NCI-H187 (cell line): ENCODE measurements at regions not wholly inside any gene's neighbourhood (a gene's known extent, or its start where the extent isn't known, plus 50 kb on each side); places are given as distances from the start of the nearest gene placed in this dataset.
"Not testable (repeated sequence)": the region's sequence is repeated elsewhere in the genome, so short reads cannot be mapped to it uniquely, and the experiment has no call there.

ENCODE experiments used
- DNase-seq, 2 experiments: peaks; one replicate each; lab custom pipeline; 2025; lab: John Stamatoyannopoulos, UW

DNA sequence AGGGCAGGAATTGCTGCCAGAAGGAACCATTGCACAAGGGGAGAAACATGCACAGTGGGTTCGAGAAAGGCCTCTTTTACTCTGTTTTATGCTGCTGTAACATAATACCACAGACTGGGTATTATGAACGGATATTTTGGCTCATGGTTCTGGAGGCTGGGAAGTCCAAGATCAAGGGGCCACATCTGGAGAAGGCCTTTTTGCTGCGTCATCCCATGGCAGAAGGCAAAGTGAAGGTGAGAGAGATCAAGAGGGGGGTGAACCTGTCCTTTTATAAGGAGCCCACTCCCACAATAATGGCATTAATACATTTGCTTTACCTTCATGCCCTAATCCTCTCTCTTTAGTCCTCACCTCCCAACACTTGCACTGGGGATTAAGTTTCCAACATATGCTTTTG, 136.9 kb upstream of the ALDH1B1 start:
- no peak for DNase-seq

DNA sequence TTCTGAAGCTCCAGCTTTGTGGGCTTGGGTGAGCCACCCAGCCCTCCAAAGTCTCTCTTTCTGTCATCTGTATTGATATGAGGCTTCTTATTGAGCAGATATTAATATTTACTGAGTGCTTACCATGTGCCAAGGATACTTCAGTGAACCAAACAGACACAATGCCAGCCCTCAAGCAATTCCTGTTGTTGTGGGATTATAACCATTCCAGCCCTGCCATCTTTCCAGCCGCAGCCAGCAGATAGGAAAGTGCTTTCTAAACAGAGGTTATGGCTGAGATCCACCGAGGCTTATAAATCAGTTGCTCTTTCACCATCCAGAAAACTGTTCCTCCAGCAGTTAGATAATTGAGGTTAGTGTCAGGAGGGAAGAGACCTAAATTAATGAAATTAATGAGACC, 137.7 kb upstream of the ALDH1B1 start:
- DNase-seq = no peak

DNA sequence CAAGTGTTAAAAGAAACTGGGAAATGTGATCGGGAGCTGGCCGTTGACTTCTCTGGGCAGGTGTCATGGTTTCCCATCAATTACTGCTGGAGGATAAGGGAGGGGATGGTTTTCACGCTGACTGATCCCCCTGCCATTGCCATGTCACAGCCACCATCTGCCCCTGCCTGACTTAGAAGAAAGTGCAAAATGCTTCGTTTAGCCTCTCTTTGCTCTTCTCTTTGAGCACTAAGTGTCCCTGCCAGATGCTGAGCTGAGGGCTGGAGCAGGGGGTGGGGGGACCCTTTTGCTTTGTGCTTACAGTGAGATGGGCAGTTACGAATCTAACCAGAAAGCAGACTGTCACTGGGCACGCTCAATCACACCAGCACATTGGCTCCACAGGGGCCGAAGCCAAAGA, 138.4 kb upstream of the ALDH1B1 start:
- no peak for DNase-seq

DNA sequence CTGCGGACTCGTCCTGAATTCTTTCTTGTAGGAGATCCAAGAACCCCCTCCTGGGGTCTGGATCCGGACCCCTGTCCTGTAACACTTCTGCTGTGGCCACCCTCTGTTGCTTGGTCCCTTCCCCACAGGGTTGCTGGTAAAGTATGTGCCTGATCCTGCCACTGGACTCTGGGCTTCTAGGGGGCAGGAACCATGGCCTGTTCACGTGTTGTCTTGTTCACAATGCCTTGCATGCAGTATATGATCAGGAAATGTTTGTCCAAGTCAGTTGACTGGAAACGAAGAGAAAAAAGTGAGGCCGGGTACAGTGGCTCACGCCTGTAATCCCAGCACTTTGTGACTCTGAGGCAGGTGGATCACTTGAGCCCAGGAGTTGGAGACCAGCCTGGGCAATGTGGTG, 139.3 kb upstream of the ALDH1B1 start:
- no peak for DNase-seq

DNA sequence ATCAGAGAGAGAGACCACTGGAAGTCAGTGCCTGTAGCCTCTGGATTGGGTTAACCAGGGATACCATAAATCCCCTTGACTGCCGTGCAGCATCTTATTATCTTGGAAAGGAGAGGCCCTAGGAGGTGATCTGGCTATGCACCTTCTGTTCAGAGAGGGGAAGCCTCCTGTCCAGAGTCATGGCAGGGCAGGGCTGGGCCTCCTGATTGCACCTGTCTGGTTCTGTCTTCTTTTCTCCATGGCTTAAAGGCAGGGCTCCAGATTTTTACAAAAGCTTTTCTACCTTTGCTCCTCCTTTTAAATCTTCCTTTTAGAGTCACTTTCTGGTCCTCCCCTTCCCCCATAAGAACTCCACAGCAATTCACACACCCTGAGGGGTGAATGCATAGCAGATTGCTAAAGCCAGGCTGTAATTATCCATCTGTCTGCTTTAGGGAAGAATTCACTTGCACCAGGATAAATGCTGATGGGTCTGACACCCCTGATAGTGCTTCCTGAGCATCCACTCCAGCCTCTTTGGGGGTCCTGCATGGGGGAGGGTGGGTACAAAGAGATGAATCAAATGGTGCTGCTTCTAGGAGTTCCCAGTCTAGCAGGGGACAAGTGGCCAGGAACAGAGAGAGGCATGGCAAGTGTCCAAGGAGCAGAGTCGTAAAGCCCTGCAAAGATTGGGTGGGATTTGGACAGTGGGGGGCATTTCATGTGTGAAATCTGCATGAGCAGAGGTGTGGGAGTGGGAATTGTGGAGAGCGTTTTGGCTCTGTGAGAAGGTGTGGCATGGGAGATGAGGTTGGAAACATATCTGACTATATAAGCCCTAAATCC, 141.3 kb upstream of the ALDH1B1 start:
- no peak for DNase-seq

DNA sequence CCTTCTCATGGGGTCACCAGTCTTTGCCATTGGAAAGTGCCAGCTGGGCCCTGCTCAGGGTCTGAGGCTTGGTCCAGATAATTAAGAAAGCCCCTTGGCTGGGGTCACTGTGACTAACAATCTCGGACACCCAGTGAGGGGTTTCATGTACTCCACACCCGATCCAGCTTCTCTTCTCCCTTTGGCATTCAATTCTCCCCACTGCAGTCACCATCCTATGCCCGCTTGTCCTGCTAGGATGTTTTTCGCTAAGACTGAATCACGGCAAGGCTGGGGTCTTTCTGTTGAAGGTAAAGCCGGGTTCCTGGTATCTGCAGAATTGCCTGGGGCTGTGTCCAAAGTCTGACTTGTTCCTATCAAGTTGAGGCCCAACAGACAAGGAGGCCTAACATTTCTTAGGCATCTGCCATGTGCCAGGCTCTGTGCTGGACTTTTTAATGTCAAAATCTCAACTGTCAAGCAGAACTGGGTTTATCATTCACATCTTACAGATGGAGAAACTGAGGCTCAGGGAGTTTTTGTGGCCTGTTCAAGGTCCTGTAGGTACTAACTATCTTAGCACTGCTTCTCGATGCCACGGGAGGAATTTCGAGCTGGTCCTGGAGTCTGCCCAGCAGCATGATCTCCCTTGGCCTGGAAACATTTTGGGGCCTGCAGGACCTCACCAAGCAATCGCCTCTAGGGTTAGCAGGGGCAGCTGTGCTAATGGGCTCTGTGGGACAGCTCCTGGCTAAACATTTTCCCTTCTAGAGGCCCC, 142.0 kb upstream of the ALDH1B1 start:
- no peak for DNase-seq

DNA sequence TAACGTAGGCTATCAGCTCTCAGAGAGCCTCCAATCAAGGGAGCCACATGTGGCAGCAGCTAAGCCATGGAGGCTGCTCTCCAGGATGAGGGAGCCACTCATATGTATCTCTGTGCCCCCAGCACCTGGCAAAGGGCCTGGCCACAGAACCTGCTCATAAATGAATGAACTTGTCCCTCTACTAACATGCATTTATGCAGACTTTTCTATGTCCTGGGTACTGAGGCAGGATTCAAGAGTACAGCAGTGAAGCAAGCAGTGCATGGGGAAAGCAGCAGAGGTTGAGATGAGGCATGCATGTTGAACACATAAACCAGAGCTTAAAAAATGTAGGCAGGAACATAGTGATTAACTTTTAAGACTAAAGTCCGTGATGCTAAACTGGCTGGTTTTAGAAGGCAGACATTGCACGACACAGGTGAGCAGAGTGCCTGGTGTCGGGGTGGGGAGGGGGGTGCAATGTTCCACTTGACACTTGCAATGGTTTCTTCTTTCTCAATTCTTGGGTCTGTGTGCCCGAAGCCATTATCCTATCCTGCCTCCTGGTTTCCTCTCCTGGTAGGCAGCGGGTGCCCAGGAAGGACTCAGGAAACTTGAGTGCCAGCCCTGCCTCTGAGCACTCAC, 142.8 kb upstream of the ALDH1B1 start:
- no peak for DNase-seq

DNA sequence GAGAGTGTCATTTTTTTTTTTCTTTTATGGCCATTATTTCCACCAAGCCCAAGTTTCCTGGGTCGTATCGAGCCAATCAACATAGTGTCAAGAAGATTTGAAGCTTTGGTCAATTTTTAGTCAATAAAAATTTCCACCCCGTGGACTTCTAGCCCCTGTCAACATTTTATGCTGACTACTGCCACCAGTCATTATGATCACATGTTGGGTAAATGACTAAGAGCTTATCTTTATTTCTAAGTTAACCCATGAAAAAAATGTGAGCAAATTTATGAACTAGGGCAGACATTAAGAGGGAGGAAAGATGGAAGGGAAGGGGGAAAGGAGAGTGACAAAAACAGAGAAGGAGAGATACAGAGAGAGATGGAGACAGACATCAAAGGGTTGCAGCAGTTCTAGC, 143.5 kb upstream of the ALDH1B1 start:
- no peak for DNase-seq

DNA sequence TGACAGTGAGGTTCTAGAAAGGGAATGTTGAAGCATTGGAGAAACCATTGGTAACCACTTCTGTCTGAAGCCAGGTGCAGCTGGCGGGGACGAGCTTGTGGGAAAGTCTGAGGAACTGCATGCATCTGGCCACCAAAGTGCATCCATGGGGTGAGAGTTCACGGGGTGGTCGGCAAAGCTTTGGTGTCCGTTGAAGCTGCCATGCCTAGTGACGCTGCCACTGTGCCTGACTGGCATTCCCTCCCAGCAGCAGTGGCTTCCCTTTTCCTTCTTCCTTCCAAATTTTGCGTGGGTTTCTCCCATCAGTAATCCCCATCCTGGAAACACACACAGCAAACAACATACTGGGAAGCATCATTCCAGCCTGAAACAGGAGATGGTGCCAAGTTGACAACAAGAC, 145.7 kb upstream of the ALDH1B1 start:
- DNase-seq = no peak

DNA sequence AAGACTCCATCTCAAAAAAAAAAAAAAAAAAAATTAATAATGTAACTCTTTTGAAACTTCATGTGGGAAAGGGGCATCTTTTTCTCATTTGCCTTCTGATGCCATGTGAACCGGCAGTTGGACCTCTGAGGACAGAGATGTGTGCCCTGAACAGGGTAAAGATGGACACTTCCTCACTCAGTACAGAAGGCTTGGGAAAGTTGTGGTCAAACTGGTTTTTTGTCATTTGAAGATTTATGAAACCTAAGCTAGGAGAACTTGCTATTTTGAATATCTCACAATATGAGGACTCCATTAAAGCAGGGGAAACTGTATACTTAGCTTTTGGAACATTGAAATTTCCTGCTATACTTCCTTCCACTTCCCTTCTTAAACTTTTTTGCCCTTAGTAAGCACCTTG, 147.5 kb upstream of the ALDH1B1 start:
- no peak for DNase-seq

DNA sequence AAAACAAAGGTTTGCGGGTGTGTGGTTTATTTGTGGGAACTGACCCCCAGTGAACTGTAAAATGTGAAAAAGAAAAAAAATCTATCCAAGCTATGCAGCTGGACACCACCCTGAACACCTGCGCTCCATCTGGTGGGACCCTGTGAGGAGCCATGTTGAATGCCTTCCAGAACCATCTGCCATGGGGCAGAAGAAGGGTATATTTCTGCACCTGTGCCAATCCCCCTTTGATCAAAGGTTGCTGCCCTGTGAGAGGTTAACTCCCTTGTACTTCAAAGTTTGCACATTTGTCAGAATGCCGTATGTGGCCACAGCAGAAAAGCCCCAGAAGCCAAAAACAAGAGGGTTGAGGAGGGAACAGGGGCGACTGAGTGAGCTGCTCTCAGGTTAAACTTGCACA, 148.5 kb upstream of the ALDH1B1 start:
- no peak for DNase-seq

DNA sequence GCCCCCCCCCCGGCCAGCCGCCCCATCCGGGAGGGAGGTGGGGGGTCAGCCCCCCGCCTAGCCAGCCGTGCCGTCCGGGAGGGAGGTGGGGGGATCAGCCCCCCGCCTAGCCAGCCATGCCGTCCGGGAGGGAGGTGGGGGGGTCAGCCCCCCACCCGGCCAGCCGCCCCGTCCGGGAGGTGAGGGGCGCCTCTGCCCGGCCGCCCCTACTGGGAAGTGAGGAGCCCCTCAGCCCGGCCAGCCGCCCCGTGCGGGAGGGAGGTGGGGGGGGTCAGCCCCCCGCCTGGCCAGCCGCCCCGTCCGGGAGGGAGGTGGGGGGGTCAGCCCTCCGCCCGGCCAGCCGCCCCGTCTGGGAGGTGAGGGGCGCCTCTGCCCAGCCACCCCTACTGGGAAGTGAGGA, 150.4 kb upstream of the ALDH1B1 start:
- not testable (repeated sequence) for DNase-seq

DNA sequence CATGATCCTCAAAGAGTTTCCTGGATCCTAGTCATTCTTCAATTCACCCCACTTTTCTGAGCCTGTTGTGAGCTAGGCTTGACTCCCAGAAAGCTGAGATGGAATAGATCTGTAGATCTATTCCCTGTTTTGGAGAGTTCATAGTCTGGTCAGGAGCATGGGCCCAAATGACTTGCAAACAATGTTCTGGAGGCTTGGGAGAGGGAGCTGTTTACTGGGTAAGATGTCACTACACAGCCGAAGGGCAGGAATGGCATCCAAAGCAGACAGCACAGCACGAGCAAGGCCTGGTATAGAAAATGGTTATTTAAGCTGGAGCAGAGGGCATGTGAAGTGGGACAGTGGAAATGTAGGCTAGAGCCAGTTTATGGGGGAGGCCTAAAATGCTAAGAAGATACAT, 152.5 kb upstream of the ALDH1B1 start:
- DNase-seq = no peak

DNA sequence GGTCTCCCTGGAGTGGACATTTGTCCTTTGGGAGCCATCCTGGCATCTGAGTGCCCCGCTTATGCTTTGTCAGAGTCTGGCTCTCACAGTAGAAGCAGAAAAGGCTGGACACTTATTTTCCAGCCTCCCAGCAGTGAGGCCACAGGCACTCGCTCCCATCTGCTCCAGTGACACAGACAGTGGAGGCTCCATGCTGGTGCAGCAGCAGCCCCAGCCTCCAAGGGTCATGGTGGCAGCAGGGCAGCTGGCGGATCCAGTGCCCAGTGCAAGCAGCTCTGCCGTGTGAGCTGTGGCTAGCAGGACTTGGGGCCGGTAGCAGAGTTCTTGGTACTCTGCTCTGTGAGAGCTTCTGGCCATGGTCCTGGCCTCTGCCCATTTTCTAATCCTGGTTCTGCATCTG, 157.3 kb upstream of the ALDH1B1 start:
- DNase-seq = no peak

DNA sequence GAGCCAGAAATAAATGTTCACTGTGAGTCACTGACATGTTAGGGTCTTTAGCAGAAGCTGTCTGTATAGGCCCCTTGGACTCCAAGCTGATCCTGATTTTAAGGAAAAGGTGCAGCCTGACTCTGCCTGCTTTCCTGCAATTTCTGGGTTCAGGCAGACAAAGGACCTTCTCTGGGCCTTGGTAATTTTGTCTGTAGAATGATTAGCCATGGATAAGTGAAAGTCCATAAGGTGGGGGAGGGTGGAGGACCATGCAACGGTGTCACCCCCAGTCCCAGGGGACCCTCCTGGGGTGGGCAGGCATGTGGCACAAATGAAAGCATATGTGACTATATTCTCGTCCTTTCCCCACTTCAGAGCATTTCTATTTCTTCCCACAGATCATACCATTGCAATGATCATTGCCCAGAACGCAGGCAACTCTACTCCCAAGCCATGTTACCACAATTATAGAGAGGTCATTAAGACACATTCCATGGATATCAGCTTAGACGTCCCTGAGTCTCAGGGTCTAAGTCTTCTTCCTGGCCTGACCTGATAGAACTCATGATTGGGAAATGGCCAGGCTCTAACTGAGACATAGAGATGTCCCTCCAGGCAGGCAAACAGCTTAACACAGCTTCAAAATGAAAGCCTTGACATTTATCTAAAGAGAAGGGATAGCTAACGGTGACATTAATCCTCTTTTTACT, 157.9 kb upstream of the ALDH1B1 start:
- DNase-seq = no peak

DNA sequence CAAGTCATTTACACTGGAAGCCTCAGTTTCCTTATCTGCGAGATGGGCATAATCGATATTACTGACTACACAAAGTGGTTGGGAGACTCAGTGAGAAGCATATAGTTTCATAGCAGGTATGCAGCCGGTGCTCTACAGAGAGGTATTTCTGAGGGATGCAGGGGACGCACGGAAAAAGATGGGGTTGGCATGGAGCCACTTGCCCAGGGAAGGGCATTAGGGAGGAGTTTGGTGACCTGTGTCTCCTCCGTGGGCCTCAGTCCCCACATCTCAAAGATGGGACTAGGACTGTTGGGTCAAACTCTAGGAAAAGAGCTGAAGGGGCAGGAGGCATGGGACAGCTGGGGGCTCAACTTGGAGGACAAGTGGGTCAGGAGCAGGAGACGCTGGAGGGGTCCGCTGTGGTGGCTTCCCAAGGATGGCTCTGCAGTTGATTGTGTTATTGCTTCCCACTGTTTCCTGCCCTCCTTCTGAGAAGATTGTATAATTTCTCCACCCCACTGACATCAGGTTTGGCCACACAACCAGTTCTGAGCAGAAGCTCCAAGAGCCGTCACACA, 158.6 kb upstream of the ALDH1B1 start:
- DNase-seq = no peak

DNA sequence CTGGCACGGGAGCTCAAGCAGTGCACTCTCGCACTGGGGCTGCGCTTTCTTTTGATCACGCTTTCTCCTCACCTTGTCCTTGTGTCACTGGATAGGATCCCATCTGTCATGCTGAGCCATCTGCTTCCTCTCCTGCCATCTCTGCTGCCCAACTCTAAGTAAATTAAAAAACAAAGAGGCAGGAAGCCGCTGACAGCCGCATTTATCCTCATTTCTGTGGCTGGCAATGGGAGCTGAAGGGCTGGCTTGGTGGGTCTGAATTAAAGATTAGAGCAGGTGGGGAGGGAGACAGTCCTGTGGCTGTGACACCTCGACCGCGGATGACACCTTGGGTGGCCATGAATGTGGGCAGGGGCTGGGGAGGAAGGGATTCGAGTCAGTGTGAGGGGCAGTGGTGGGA, 159.2 kb upstream of the ALDH1B1 start:
- DNase-seq = no peak

DNA sequence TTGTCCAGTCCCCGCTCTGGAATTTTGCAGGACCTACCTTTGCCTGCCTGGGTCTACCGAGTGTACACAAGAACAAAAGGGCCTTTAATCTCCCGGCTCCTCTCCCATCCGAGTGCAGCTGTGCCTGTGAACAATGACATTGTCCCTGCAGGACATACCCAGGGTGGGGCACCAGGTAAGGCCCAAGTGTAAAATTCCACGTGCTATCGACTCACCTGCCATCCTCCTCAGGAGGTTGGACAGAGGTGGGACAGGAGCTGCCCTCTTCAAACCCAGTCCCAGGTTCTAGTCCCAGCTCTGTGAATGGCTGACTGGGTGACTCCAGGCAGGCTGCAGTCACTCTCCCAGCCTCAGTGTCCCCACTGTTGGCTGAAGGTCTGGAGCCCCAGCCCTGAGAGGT, 159.6 kb upstream of the ALDH1B1 start:
- no peak for DNase-seq

DNA sequence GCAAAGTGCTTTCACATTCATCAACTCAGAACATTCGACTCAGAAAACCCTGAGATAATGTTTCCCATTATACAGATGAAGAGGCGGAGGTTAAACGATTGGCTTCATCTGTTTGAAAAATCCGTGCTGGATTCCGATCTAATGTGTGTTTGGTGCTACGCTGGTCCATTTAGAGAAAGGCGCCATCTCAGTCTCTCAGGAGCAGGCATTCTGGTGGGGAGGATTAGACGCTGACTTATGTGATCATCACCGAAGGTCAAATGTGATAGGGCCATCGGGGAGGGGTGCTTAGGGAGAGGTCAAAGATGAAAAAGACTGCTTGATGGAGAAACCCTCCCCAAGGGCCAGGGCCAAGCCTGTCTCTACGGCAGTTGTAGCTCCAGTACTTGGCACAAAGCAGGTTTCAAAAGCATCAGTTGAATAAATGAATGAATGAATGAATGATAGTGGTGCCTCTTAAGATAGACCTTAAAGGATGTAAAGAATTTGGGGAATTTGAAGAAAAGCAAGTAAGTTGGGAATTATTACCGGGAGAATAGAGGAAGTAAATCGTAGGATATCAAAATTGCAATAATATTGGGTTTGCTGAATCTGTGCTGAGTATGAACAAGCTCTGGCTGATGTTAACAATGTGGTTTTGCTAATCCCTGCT, 160.6 kb upstream of the SHB start:
- no peak for DNase-seq

DNA sequence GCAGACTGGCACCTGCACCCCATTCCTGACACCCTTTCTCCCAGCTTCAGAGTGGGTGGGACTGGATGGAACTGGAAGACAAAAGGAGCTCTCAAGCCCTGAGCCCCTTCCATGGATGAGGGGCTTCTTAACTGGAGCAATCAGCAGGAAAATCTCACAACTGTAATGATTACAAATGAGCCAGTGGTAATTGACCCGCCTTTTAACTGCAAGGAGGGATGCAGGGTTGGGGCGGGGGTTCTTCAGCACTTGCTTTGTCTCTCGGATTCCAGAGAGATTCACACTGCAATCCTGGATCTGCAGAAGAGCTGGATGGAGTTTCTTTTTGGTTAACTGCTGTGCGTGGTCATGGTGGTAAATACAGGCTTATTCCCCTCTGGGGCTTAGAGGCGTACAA, 160.1 kb upstream of the SHB start:
- DNase-seq = no peak

DNA sequence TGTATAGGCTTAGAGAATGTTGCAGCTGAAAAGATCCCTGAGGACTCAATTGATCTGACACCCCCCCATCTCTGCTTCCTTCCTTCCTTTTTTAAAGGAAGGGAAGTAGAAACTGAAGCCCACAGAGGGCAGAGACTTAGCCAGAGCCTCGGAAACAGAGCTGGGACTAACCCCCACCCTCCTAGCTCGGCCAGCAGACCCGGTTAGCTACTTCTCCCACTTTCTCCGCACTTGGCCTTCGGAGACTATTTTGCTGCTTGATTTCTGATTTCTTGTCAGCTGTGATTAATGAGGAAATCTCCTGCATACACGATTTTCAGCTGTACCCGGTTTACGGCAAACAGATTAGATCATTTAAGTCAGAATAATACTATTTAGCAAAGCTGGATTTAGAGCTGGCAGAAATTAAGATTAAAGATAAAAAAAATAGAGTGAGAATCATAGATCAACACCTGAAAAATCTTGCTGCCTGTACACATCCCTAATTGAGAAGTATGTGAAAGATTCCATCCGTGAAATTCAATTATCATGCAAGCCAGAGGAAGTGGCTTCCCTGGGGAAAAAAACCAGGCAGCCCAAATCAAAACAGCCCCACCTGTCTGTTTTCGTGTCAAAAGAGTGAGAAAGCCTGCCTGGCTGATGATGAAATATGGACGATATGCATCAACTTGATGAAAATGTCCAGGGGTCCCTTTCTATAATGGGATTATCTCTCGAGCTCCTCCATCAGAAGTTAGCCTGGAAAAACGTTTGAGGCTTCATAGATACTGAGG, 159.5 kb upstream of the SHB start:
- DNase-seq = no peak
